ENCODE measurements at regions not wholly inside any gene's neighbourhood (a gene's known extent, or its start where the extent isn't known, plus 50 kb on each side); places are given as distances from the start of the nearest gene placed in this dataset.
A peak's percentile ranks its signal among the peaks of the same experiment; 100 is the strongest.
"Not testable (repeated sequence)": the region's sequence is repeated elsewhere in the genome, so short reads cannot be mapped to it uniquely, and the experiment has no call there.

GRCh38 chr2:137892739-137893138 is 71.5 kb upstream of the HNMT start:
- DNase-seq, result no peak

- no peak for DNase-seq
Measured at GRCh38 chr2:137893145-137893544, 71.1 kb upstream of the HNMT start.

GRCh38 chr2:137896467-137896866 is 67.8 kb upstream of the HNMT start:
- no peak for DNase-seq

GRCh38 chr2:137897082-137897481 is 67.2 kb upstream of the HNMT start:
- DNase-seq, result no peak

- DNase-seq, result no peak
Measured at GRCh38 chr2:137900421-137901141, 63.7 kb upstream of the HNMT start.

GRCh38 chr2:137910641-137911040 is 53.6 kb upstream of the HNMT start:
- DNase-seq, result peak; percentile 7

GRCh38 chr2:137912371-137912770 is 51.9 kb upstream of the HNMT start:
- no peak for DNase-seq

- DNase-seq, result no peak
Measured at GRCh38 chr2:137913169-137913568, 51.1 kb upstream of the HNMT start.

- DNase-seq, result not testable (repeated sequence)
Measured at GRCh38 chr2:137913648-137914047, 50.6 kb upstream of the HNMT start.

Measured in MV-4-11 (cell line).